ENCODE measurements at regions not wholly inside any gene's neighbourhood (a gene's known extent, or its start where the extent isn't known, plus 50 kb on each side); places are given as distances from the start of the nearest gene placed in this dataset.

GRCh38 chr2:220956429-220956828, 615.7 kb downstream of the EPHA4 start:
- CTCF ChIA-PET = no interaction called here

DNA sequence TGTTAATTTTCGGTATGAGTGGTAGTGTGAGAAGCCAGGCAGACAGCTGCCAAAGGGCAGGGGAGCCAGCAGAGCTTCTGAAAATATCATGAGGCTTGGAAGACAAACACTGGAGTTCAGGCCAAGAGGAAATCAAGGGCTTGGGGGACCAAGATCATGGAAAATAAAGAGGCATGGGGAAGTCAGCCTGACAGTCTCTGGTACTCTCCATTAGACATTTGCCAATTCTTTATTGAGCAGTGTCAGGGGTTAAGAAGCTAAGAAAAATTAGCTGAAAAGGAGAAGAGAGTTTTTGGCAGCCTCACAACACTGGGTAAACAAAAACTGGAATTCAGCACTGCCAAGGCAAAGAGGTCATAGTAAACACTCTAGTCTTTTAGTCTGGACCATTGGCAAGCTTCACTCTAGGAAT, 612.7 kb downstream of the EPHA4 start:
- no peak for DNase-seq (ENCODE audit: extremely low spot score)
- POLR2A ChIA-PET = no interaction called here
- TF ChIP-seq TARDBP (IDR thresholded peaks at IDR 0.05) (no peak), CTBP1 (IDR thresholded peaks at IDR 0.05; ENCODE audit: borderline replicate concordance) (no peak), SUZ12 (IDR thresholded peaks at IDR 0.05) (no peak), FOXM1 (IDR thresholded peaks at IDR 0.05; ENCODE audit: borderline replicate concordance) (no peak), NFRKB (IDR thresholded peaks at IDR 0.05) (no peak), ELF4 (IDR thresholded peaks at IDR 0.05) (no peak), ARNT (IDR thresholded peaks at IDR 0.05) (no peak), HDGF (IDR thresholded peaks at IDR 0.05; ENCODE audit: borderline replicate concordance) (no peak), FOXA1 (IDR thresholded peaks at IDR 0.05) (no peak), FOXK2 (IDR thresholded peaks at IDR 0.05) (no peak), BHLHE40 (IDR thresholded peaks at IDR 0.05; ENCODE audit: borderline replicate concordance) (no peak), ZNF384 (IDR thresholded peaks at IDR 0.05) (no peak), L3MBTL2 (conservative IDR thresholded peaks at IDR 0.05) (no peak), LEF1 (IDR thresholded peaks at IDR 0.05; ENCODE audit: borderline replicate concordance) (no peak), SP1 (IDR thresholded peaks at IDR 0.05) (no peak)
- CTCF ChIA-PET = interaction anchor here (0.6 kb wide), 1 partner anchor 9 kb away, joined by 3 read pairs; no protein-coding TSS in a partner anchor

More at GRCh38 chr2:220956429-220956828, 615.7 kb downstream of the EPHA4 start:
- POLR2A ChIA-PET = no interaction called here
- TF ChIP-seq TARDBP (IDR thresholded peaks at IDR 0.05) (no peak), FOXM1 (IDR thresholded peaks at IDR 0.05; ENCODE audit: borderline replicate concordance) (no peak), L3MBTL2 (conservative IDR thresholded peaks at IDR 0.05) (no peak), PKNOX1 (IDR thresholded peaks at IDR 0.05) (no peak), ARNT (IDR thresholded peaks at IDR 0.05) (no peak), HDGF (IDR thresholded peaks at IDR 0.05; ENCODE audit: borderline replicate concordance) (no peak), NFRKB (IDR thresholded peaks at IDR 0.05) (no peak), BHLHE40 (IDR thresholded peaks at IDR 0.05; ENCODE audit: borderline replicate concordance) (no peak), CTBP1 (IDR thresholded peaks at IDR 0.05; ENCODE audit: borderline replicate concordance) (no peak), FOXA1 (IDR thresholded peaks at IDR 0.05) (no peak), LEF1 (IDR thresholded peaks at IDR 0.05; ENCODE audit: borderline replicate concordance) (no peak), SP1 (IDR thresholded peaks at IDR 0.05) (no peak), FOXK2 (IDR thresholded peaks at IDR 0.05) (no peak), ELF4 (IDR thresholded peaks at IDR 0.05) (no peak), ZNF384 (IDR thresholded peaks at IDR 0.05) (no peak), SUZ12 (IDR thresholded peaks at IDR 0.05) (no peak)
- no peak for DNase-seq (ENCODE audit: extremely low spot score)

- ChIA-PET POLR2A (interaction anchor here (1.2 kb wide), 1 partner anchor 38 kb away, joined by 3 read pairs; no protein-coding TSS in a partner anchor), CTCF (no interaction called here)
- DNase-seq (ENCODE audit: extremely low spot score) = no peak
- TF ChIP-seq HDGF (IDR thresholded peaks at IDR 0.05; ENCODE audit: borderline replicate concordance) (no peak), ZNF384 (IDR thresholded peaks at IDR 0.05) (no peak), SUZ12 (IDR thresholded peaks at IDR 0.05) (no peak), TARDBP (IDR thresholded peaks at IDR 0.05) (no peak), ELF4 (IDR thresholded peaks at IDR 0.05) (no peak), NFRKB (IDR thresholded peaks at IDR 0.05) (no peak), LEF1 (IDR thresholded peaks at IDR 0.05; ENCODE audit: borderline replicate concordance) (no peak), ARNT (IDR thresholded peaks at IDR 0.05) (no peak), PKNOX1 (IDR thresholded peaks at IDR 0.05) (no peak), FOXA1 (IDR thresholded peaks at IDR 0.05) (no peak), L3MBTL2 (conservative IDR thresholded peaks at IDR 0.05) (no peak), CTBP1 (IDR thresholded peaks at IDR 0.05; ENCODE audit: borderline replicate concordance) (no peak)
These were observed 610.8 kb downstream of the EPHA4 start for GRCh38 chr2:220961143-220961860.

- DNase-seq (ENCODE audit: extremely low spot score) = no peak
- CTCF ChIA-PET = no interaction called here
- no peak for TF ChIP-seq FOXM1 (IDR thresholded peaks at IDR 0.05; ENCODE audit: borderline replicate concordance)
- TF ChIP-seq BHLHE40 (IDR thresholded peaks at IDR 0.05; ENCODE audit: borderline replicate concordance) = no peak
- no peak for TF ChIP-seq ARNT (IDR thresholded peaks at IDR 0.05)
- no peak for TF ChIP-seq FOXK2 (IDR thresholded peaks at IDR 0.05)
- TF ChIP-seq ELF4 (IDR thresholded peaks at IDR 0.05) = no peak
- TF ChIP-seq FOXA1 (IDR thresholded peaks at IDR 0.05) = no peak
- no peak for TF ChIP-seq TARDBP (IDR thresholded peaks at IDR 0.05)
- TF ChIP-seq HDGF (IDR thresholded peaks at IDR 0.05; ENCODE audit: borderline replicate concordance) = no peak
- no peak for TF ChIP-seq LEF1 (IDR thresholded peaks at IDR 0.05; ENCODE audit: borderline replicate concordance)
- no peak for TF ChIP-seq PKNOX1 (IDR thresholded peaks at IDR 0.05)
- no peak for TF ChIP-seq L3MBTL2 (conservative IDR thresholded peaks at IDR 0.05)
- TF ChIP-seq SP1 (IDR thresholded peaks at IDR 0.05) = no peak
- POLR2A ChIA-PET = interaction anchor here (1.2 kb wide), 1 partner anchor 37 kb away, joined by 3 read pairs; no protein-coding TSS in a partner anchor
These were observed 609.5 kb downstream of the EPHA4 start for GRCh38 chr2:220962556-220962955.

- DNase-seq (ENCODE audit: extremely low spot score) = no peak
- TF ChIP-seq HDGF (IDR thresholded peaks at IDR 0.05; ENCODE audit: borderline replicate concordance) (no peak), NFRKB (IDR thresholded peaks at IDR 0.05) (no peak), SP1 (IDR thresholded peaks at IDR 0.05) (no peak), BHLHE40 (IDR thresholded peaks at IDR 0.05; ENCODE audit: borderline replicate concordance) (no peak), SUZ12 (IDR thresholded peaks at IDR 0.05) (no peak), FOXK2 (IDR thresholded peaks at IDR 0.05) (no peak), PKNOX1 (IDR thresholded peaks at IDR 0.05) (no peak), TARDBP (IDR thresholded peaks at IDR 0.05) (no peak), ARNT (IDR thresholded peaks at IDR 0.05) (no peak), FOXM1 (IDR thresholded peaks at IDR 0.05; ENCODE audit: borderline replicate concordance) (no peak), L3MBTL2 (conservative IDR thresholded peaks at IDR 0.05) (no peak), FOXA1 (IDR thresholded peaks at IDR 0.05) (no peak), ZNF384 (IDR thresholded peaks at IDR 0.05) (no peak), ELF4 (IDR thresholded peaks at IDR 0.05) (no peak), CTBP1 (IDR thresholded peaks at IDR 0.05; ENCODE audit: borderline replicate concordance) (no peak), LEF1 (IDR thresholded peaks at IDR 0.05; ENCODE audit: borderline replicate concordance) (no peak)
- ChIA-PET POLR2A (no interaction called here), CTCF (no interaction called here)
These were observed 609.0 kb downstream of the EPHA4 start for GRCh38 chr2:220963076-220963475.

Data from HEK293T (cell line).